ENCODE measurements at regions not wholly inside any gene's neighbourhood (a gene's known extent, or its start where the extent isn't known, plus 50 kb on each side); places are given as distances from the start of the nearest gene placed in this dataset.
"Not testable (repeated sequence)": the region's sequence is repeated elsewhere in the genome, so short reads cannot be mapped to it uniquely, and the experiment has no call there.

GRCh38 chr6:84575264-84575663 lies 189.1 kb downstream of the TBX18 start:
- Histone ChIP-seq H3K27ac (no peak overlapping the region), H3K9me3 (no peaks in the 10 kb centered on the region), H3K27me3 (peaks cover 0 to 3% (median 0%) of the 10 kb centered on the region in 3 donors), H3K4me1 (no peaks in the 10 kb centered on the region), H3K4me3 (no peak overlapping the region), H3K36me3 (no peaks in the 10 kb centered on the region)
- in situ Hi-C loops (cut with MboI; ENCODE audit: low sequenced_read_pairs in 4 of 4) (no loop called here), intact Hi-C loops (cut with DNase I; ENCODE audit: low total_unique reads) (no loop called here)
- ATAC-seq = no peak
- TF ChIP-seq, protein P1, sequence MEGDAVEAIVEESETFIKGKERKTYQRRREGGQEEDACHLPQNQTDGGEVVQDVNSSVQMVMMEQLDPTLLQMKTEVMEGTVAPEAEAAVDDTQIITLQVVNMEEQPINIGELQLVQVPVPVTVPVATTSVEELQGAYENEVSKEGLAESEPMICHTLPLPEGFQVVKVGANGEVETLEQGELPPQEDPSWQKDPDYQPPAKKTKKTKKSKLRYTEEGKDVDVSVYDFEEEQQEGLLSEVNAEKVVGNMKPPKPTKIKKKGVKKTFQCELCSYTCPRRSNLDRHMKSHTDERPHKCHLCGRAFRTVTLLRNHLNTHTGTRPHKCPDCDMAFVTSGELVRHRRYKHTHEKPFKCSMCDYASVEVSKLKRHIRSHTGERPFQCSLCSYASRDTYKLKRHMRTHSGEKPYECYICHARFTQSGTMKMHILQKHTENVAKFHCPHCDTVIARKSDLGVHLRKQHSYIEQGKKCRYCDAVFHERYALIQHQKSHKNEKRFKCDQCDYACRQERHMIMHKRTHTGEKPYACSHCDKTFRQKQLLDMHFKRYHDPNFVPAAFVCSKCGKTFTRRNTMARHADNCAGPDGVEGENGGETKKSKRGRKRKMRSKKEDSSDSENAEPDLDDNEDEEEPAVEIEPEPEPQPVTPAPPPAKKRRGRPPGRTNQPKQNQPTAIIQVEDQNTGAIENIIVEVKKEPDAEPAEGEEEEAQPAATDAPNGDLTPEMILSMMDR (IDR thresholded peaks at IDR 0.05 in 4 of 5, conservative IDR thresholded peaks at IDR 0.05 in 1 of 5) = no peak
- no peak for TF ChIP-seq POLR2A (IDR thresholded peaks at IDR 0.05)
- DNase-seq = no peak

- Histone ChIP-seq H3K36me3 (no peaks in the 10 kb centered on the region), H3K9me3 (no peaks in the 10 kb centered on the region), H3K4me3 (no peak overlapping the region), H3K27me3 (peaks cover 0 to 3% (median 0%) of the 10 kb centered on the region in 3 donors), H3K4me1 (no peaks in the 10 kb centered on the region), H3K27ac (no peak overlapping the region)
- ATAC-seq = no peak
- TF ChIP-seq, protein P1 (IDR thresholded peaks at IDR 0.05 in 4 of 5, conservative IDR thresholded peaks at IDR 0.05 in 1 of 5) = no peak
- TF ChIP-seq POLR2A (IDR thresholded peaks at IDR 0.05) = no peak
- in situ Hi-C loops (cut with MboI; ENCODE audit: low sequenced_read_pairs in 4 of 4) = no loop called here
- intact Hi-C loops (cut with DNase I; ENCODE audit: low total_unique reads) = no loop called here
- no peak for DNase-seq
Observed at GRCh38 chr6:84569882-84570281, 194.5 kb downstream of the TBX18 start.

DNA sequence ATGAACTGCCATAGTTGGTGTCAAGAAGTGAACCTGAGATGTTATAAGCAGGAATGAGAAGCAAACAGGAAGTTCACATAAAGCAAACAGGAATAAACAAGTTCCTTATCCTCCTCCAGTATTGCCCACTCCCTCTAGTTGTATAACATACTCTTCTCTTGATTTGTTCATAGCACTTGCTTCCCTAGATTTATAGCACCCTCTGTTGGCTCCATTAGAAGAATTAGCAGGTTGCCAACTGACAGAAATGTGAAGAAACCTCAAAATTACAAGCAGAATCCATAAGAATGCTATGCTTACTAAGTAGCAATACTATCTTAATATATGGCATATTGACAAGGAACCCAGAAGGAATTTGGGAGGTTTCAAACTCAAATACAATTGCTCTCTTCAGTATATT lies 195.4 kb downstream of the TBX18 start:
- intact Hi-C loops (cut with DNase I; ENCODE audit: low total_unique reads) = no loop called here

GRCh38 chr6:84565718-84566117 lies 198.7 kb downstream of the TBX18 start:
- intact Hi-C loops (cut with DNase I; ENCODE audit: low total_unique reads); H3K4me3 ChIP-seq; in situ Hi-C loops (cut with MboI; ENCODE audit: low sequenced_read_pairs in 4 of 4); H3K27me3 ChIP-seq; DNase-seq; H3K27ac ChIP-seq; H3K9me3 ChIP-seq; H3K4me1 ChIP-seq; H3K36me3 ChIP-seq; ATAC-seq: not testable (repeated sequence)

More for the DNA sequence above, 195.4 kb downstream of the TBX18 start:
- Histone ChIP-seq H3K4me1 (no peaks in the 10 kb centered on the region), H3K36me3 (no peaks in the 10 kb centered on the region), H3K27ac (no peak overlapping the region), H3K9me3 (no peaks in the 10 kb centered on the region), H3K27me3 (peaks cover 0 to 3% (median 0%) of the 10 kb centered on the region in 3 donors), H3K4me3 (no peak overlapping the region)
- TF ChIP-seq POLR2A (IDR thresholded peaks at IDR 0.05) = no peak
- TF ChIP-seq, protein P1 (IDR thresholded peaks at IDR 0.05 in 4 of 5, conservative IDR thresholded peaks at IDR 0.05 in 1 of 5) = no peak
- DNase-seq = no peak
- in situ Hi-C loops (cut with MboI; ENCODE audit: low sequenced_read_pairs in 4 of 4) = no loop called here
- no peak for ATAC-seq

- in situ Hi-C loops (cut with MboI; ENCODE audit: low sequenced_read_pairs in 4 of 4) (no loop called here), intact Hi-C loops (cut with DNase I; ENCODE audit: low total_unique reads) (no loop called here)
- no peaks in the 10 kb centered on the region for H3K36me3 ChIP-seq
- H3K4me3 ChIP-seq = no peak overlapping the region
- ATAC-seq (no peak), DNase-seq (no peak)
- TF ChIP-seq POLR2A (IDR thresholded peaks at IDR 0.05) = no peak
- TF ChIP-seq, protein P1 (IDR thresholded peaks at IDR 0.05 in 4 of 5, conservative IDR thresholded peaks at IDR 0.05 in 1 of 5) = no peak
- no peak overlapping the region for H3K27ac ChIP-seq
- no peaks in the 10 kb centered on the region for H3K9me3 ChIP-seq
- no peaks in the 10 kb centered on the region for H3K27me3 ChIP-seq
- peaks cover 0 to 5% of the 10 kb centered on the region in 2 donors for H3K4me1 ChIP-seq
Observed at GRCh38 chr6:84560436-84561390, 203.7 kb downstream of the TBX18 start.
